Mammary epithelial cell (primary cell): ENCODE measurements at regions not wholly inside any gene's neighbourhood (a gene's known extent, or its start where the extent isn't known, plus 50 kb on each side); places are given as distances from the start of the nearest gene placed in this dataset.

ENCODE experiments used
- EZH2 ChIP-seq: IDR thresholded peaks from 2 replicates; pipeline ENCODE4 v1.6.1; 2012; ENCODE audit warnings: low read length, inconsistent platforms, borderline replicate concordance
- TF ChIP-seq, protein P1 (sequence below), 2 donors: IDR thresholded peaks in 1 of 2; conservative IDR thresholded peaks in 1 of 2; 2 replicates each; pipeline ENCODE4 v1.5.1; 2011 to 2012; ENCODE audit warnings: inconsistent platforms in 2 of 2, low read length in 2 of 2, mild to moderate bottlenecking in 2 of 2, control low read depth in 1 of 2, low read depth in 1 of 2; ENCODE audit not compliant: insufficient read depth in 1 of 2; ENCODE audit errors: extremely low read depth in 1 of 2

DNA sequence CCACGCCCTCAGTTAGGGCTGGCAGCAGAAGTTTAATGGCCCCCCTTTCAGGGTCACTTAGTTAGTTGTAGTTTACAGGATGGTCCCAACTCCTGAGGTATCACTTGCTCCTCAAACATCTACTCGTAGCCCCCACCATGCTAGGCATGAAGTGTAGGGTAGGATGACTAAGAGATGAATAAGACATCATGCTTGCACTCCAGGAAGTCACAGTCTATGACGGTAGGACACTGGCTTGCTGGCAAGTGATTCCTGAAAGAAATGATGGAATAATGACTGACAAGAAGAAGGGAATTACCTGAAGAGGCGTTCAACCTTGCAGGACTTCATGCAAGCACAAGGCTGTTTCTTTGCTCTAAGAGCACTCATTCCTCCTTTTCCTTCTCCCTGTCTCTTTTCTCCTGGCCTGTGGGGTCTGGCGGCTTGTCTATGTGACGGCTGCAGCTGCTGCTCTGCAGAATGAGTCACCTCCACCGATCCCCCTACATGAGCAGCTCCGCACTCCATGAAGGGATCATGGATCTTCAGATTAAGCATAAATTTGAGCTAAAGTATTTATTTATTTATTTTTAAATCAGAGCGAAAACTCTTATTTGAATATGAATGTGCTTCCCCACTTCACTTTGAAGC, 82.9 kb upstream of the BOC start:
- TF ChIP-seq, protein P1, sequence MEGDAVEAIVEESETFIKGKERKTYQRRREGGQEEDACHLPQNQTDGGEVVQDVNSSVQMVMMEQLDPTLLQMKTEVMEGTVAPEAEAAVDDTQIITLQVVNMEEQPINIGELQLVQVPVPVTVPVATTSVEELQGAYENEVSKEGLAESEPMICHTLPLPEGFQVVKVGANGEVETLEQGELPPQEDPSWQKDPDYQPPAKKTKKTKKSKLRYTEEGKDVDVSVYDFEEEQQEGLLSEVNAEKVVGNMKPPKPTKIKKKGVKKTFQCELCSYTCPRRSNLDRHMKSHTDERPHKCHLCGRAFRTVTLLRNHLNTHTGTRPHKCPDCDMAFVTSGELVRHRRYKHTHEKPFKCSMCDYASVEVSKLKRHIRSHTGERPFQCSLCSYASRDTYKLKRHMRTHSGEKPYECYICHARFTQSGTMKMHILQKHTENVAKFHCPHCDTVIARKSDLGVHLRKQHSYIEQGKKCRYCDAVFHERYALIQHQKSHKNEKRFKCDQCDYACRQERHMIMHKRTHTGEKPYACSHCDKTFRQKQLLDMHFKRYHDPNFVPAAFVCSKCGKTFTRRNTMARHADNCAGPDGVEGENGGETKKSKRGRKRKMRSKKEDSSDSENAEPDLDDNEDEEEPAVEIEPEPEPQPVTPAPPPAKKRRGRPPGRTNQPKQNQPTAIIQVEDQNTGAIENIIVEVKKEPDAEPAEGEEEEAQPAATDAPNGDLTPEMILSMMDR (conservative IDR thresholded peaks at IDR 0.05 in 1 of 2, IDR thresholded peaks at IDR 0.05 in 1 of 2; ENCODE audit: extremely low read depth in 1 of 2, insufficient read depth in 1 of 2, low read depth in 1 of 2, low read length in 2 of 2): no peak
- no peak for TF ChIP-seq EZH2
